AG04450 (cell line): ENCODE measurements at regions not wholly inside any gene's neighbourhood (a gene's known extent, or its start where the extent isn't known, plus 50 kb on each side); places are given as distances from the start of the nearest gene placed in this dataset.

Source experiments
- CTCF ChIA-PET: fragments of 300-600, 350-600 bp; formaldehyde crosslinking; extraction: SDS; loops from one replicate; lab custom pipeline; 2022; ENCODE audit warnings: antibody characterized with exemption, inconsistent platforms; lab: Charles Lee
- POLR2A ChIA-PET: fragments of 350-600 bp; formaldehyde crosslinking; extraction: SDS; loops from one replicate; lab custom pipeline; 2021; ENCODE audit warnings: antibody characterized with exemption, inconsistent platforms; lab: Yijun Ruan, JAX
- DNase-seq: peaks from one replicate; pipeline ENCODE4 v3.0.0-alpha.2; 2011; ENCODE audit warnings: low read depth, low spot score
- H3K27ac ChIP-seq: one replicate; pipeline ENCODE4 v1.5.1; 2012; ENCODE audit warnings: low read depth, low read length, control low read depth
- H3K27me3 ChIP-seq: one replicate; pipeline ENCODE4 v1.6.0; 2012; ENCODE audit warnings: low read length; ENCODE audit not compliant: control insufficient read depth, insufficient read depth
- H3K4me3 ChIP-seq: 2 replicates; pipeline ENCODE4 v1.5.1; 2011; ENCODE audit warnings: mild to moderate bottlenecking, low read depth, low read length, control low read depth
- H3K9me3 ChIP-seq: 2 replicates; pipeline ENCODE4 v1.5.1; 2012; ENCODE audit warnings: low read length; ENCODE audit not compliant: control insufficient read depth, insufficient read depth
- TF ChIP-seq, protein P1 (sequence below): IDR thresholded peaks from 2 replicates; pipeline ENCODE4 v1.5.1; 2011; ENCODE audit warnings: low read depth, low read length, control low read depth, inconsistent platforms

DNA sequence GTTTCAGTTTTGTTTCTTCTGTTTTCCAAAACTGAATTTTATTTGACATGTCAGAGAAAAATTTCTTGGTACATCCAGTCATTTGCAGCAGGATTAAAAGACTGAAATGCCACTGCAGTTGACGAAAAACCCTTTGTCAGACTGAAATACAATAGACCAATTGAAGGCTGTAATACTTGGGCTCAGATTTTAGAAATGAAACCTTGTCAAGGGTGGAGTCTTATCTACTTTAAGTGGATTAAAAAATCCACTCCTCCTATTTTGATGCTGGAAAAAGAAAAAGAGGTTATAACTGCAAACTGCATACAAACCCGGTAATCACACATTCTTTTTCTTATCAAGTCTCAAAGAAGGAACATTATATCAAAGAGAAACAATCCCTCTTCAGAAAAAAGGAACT lies 80.2 kb upstream of the NEUROD1 start:
- no peaks in the 10 kb centered on the region for H3K9me3 ChIP-seq
- no peaks in the 10 kb centered on the region for H3K27me3 ChIP-seq
- no peak overlapping the region for H3K27ac ChIP-seq
- DNase-seq: no peak
- TF ChIP-seq, protein P1, sequence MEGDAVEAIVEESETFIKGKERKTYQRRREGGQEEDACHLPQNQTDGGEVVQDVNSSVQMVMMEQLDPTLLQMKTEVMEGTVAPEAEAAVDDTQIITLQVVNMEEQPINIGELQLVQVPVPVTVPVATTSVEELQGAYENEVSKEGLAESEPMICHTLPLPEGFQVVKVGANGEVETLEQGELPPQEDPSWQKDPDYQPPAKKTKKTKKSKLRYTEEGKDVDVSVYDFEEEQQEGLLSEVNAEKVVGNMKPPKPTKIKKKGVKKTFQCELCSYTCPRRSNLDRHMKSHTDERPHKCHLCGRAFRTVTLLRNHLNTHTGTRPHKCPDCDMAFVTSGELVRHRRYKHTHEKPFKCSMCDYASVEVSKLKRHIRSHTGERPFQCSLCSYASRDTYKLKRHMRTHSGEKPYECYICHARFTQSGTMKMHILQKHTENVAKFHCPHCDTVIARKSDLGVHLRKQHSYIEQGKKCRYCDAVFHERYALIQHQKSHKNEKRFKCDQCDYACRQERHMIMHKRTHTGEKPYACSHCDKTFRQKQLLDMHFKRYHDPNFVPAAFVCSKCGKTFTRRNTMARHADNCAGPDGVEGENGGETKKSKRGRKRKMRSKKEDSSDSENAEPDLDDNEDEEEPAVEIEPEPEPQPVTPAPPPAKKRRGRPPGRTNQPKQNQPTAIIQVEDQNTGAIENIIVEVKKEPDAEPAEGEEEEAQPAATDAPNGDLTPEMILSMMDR: no peak
- POLR2A ChIA-PET: no interaction called here
- CTCF ChIA-PET: no interaction called here
- no peak overlapping the region for H3K4me3 ChIP-seq

- ChIA-PET CTCF (no interaction called here), POLR2A (no interaction called here)
- no peak for DNase-seq
- Histone ChIP-seq H3K27ac (no peak overlapping the region), H3K9me3 (no peaks in the 10 kb centered on the region), H3K27me3 (no peaks in the 10 kb centered on the region), H3K4me3 (no peak overlapping the region)
- TF ChIP-seq, protein P1: no peak
Measured at GRCh38 chr2:181761175-181761574, 80.9 kb upstream of the NEUROD1 start.

- CTCF ChIA-PET: no interaction called here
- no peak for DNase-seq
- POLR2A ChIA-PET: no interaction called here
Measured at GRCh38 chr2:181762000-181762399, 81.7 kb upstream of the NEUROD1 start.

DNA sequence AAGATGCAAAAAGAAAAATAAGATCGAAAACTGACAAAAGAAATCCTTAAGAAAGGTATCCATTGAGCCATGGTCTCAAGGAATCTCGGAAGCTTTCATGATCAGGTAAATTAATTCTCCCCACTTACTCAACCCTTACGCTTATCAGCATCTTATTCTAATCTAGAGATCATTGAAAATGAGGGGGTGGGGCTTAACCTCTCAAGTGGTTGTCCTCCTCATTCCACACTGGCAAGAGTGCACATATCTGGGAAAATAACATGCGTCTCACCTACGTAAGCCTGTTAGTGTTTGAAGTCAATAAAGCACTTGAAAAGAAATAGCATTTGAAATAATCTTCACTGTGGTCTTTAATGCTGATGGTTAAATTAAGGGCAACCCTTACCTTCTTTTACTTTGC lies 82.5 kb upstream of the NEUROD1 start:
- Histone ChIP-seq H3K27ac (no peak overlapping the region), H3K27me3 (no peaks in the 10 kb centered on the region), H3K9me3 (no peaks in the 10 kb centered on the region), H3K4me3 (no peak overlapping the region)
- DNase-seq: no peak
- ChIA-PET CTCF (interaction anchor here (0.6 kb wide), 1 partner anchor 24 kb away, joined by 4 read pairs; no protein-coding TSS in a partner anchor), POLR2A (no interaction called here)
- TF ChIP-seq, protein P1: no peak

More at GRCh38 chr2:181762000-181762399, 81.7 kb upstream of the NEUROD1 start:
- H3K27ac ChIP-seq: no peak overlapping the region
- no peak overlapping the region for H3K4me3 ChIP-seq
- TF ChIP-seq, protein P1: no peak
- no peaks in the 10 kb centered on the region for H3K9me3 ChIP-seq
- no peaks in the 10 kb centered on the region for H3K27me3 ChIP-seq

- no peak for DNase-seq
- H3K4me3 ChIP-seq: no peak overlapping the region
- TF ChIP-seq, protein P1: no peak
- H3K27ac ChIP-seq: no peak overlapping the region
- H3K9me3 ChIP-seq: no peaks in the 10 kb centered on the region
- ChIA-PET CTCF (interaction anchor here (0.6 kb wide), 1 partner anchor 25 kb away, joined by 4 read pairs; no protein-coding TSS in a partner anchor), POLR2A (no interaction called here)
- no peaks in the 10 kb centered on the region for H3K27me3 ChIP-seq
Measured at GRCh38 chr2:181763423-181763822, 83.1 kb upstream of the NEUROD1 start.
